IMR-90 (cell line): ENCODE measurements at regions not wholly inside any gene's neighbourhood (a gene's known extent, or its start where the extent isn't known, plus 50 kb on each side); places are given as distances from the start of the nearest gene placed in this dataset.

Source experiments
- ATAC-seq: fragments of 200-7000 bp; cut with Tn5 transposase; 2 replicates; pipeline ENCODE4 v1.9.1; 2020; ENCODE audit warnings: low read depth, mild to moderate bottlenecking, moderate library complexity
- BruUV-seq: library from RNA; stranded (reverse); fragments of 400-500 nt; replicated peaks from 2 replicates; lab custom pipeline; 2021; lab: Mats Ljungman, UMichigan
- CTCF ChIA-PET: fragments of 300-600 bp; formaldehyde crosslinking; extraction: SDS; loops from one replicate; lab custom pipeline; 2021; ENCODE audit warnings: antibody characterized with exemption; lab: Yijun Ruan, JAX
- POLR2A ChIA-PET: fragments of 300-600 bp; sonication (Branson Sonifier 250); formaldehyde crosslinking; loops from one replicate; lab custom pipeline; 2022; ENCODE audit warnings: antibody characterized with exemption; ENCODE audit not compliant: unreplicated experiment; lab: Charles Lee
- DNase-seq: peaks from one replicate; pipeline ENCODE4 v3.0.0; 2013
- H2AFZ ChIP-seq: replicated peaks from 2 replicates; pipeline ENCODE3; 2013; ENCODE audit warnings: low read length, mild to moderate bottlenecking; ENCODE audit not compliant: poor library complexity
- H2AK5ac ChIP-seq: 2 replicates; pipeline ENCODE4 v1.6.1; 2013; ENCODE audit warnings: low read depth, low read length, inconsistent platforms
- H2AK9ac ChIP-seq: replicated peaks from 2 replicates; pipeline ENCODE3; 2013; ENCODE audit warnings: mild to moderate bottlenecking, low read depth, low read length, moderate library complexity; ENCODE audit not compliant: poor library complexity
- H2BK120ac ChIP-seq: 2 replicates; pipeline ENCODE4 v1.6.1; 2013; ENCODE audit warnings: low read depth, low read length, inconsistent platforms
- H2BK15ac ChIP-seq: 3 replicates; pipeline ENCODE4 v1.6.1; 2013; ENCODE audit warnings: low read depth, low read length, inconsistent platforms
- H2BK20ac ChIP-seq: 2 replicates; pipeline ENCODE4 v1.6.1; 2013; ENCODE audit warnings: low read depth, mild to moderate bottlenecking, inconsistent platforms, low read length, moderate library complexity
- H2BK5ac ChIP-seq: 2 replicates; pipeline ENCODE4 v1.6.1; 2013; ENCODE audit warnings: mild to moderate bottlenecking, low read depth, low read length, inconsistent platforms; ENCODE audit not compliant: poor library complexity, severe bottlenecking
- H3K14ac ChIP-seq: replicated peaks from 2 replicates; pipeline ENCODE4 v1.6.1; 2013; ENCODE audit warnings: low read depth, low read length, inconsistent platforms
- H3K18ac ChIP-seq: 2 replicates; pipeline ENCODE4 v1.6.1; 2013; ENCODE audit warnings: low read depth, low read length, control low read depth
- H3K23ac ChIP-seq: 2 replicates; pipeline ENCODE4 v1.6.1; 2013; ENCODE audit warnings: low read depth, low read length, inconsistent platforms
- H3K27ac ChIP-seq: 2 replicates; pipeline ENCODE4 v1.5.1; 2013; ENCODE audit warnings: mild to moderate bottlenecking, control low read depth, low read length; ENCODE audit not compliant: insufficient read depth
- H3K27me3 ChIP-seq: 2 replicates; pipeline ENCODE4 v1.6.1; 2013; ENCODE audit warnings: low read length; ENCODE audit not compliant: control insufficient read depth, insufficient read depth
- H3K36me3 ChIP-seq: 2 replicates; pipeline ENCODE4 v1.6.1; 2013; ENCODE audit warnings: low read length, mixed read lengths; ENCODE audit not compliant: control insufficient read depth, insufficient read depth
- H3K4ac ChIP-seq: 2 replicates; pipeline ENCODE4 v1.6.1; 2013; ENCODE audit warnings: low read depth, low read length, inconsistent platforms
- H3K4me1 ChIP-seq: 2 replicates; pipeline ENCODE4 v1.6.1; 2013; ENCODE audit warnings: low read length, mixed read lengths; ENCODE audit not compliant: control insufficient read depth, insufficient read depth
- H3K4me2 ChIP-seq: 2 replicates; pipeline ENCODE4 v1.6.1; 2013; ENCODE audit warnings: low read depth, mild to moderate bottlenecking, control low read depth, low read length, moderate library complexity
- H3K4me3 ChIP-seq: 2 replicates; pipeline ENCODE4 v1.5.1; 2013; ENCODE audit warnings: low read depth, mild to moderate bottlenecking, control low read depth, low read length, moderate library complexity; ENCODE audit not compliant: insufficient read depth
- H3K56ac ChIP-seq: 2 replicates; pipeline ENCODE4 v1.6.1; 2013; ENCODE audit warnings: low read length, inconsistent platforms; ENCODE audit not compliant: insufficient read depth; ENCODE audit errors: extremely low read depth
- H3K79me1 ChIP-seq, 2 experiments: 2 replicates each; pipeline ENCODE4 v1.6.1; 2013; ENCODE audit warnings: low read length in 2 of 2, inconsistent platforms in 1 of 2, low read depth in 1 of 2
- H3K9ac ChIP-seq: 2 replicates; pipeline ENCODE4 v1.6.1; 2013; ENCODE audit warnings: low read depth, low read length, control low read depth
- H3K9me1 ChIP-seq: 2 replicates; pipeline ENCODE4 v1.6.1; 2013; ENCODE audit warnings: low read length, inconsistent platforms; ENCODE audit not compliant: insufficient read depth
- H3K9me3 ChIP-seq: 2 replicates; pipeline ENCODE4 v1.6.1; 2013; ENCODE audit warnings: low read length; ENCODE audit not compliant: control insufficient read depth, insufficient read depth
- H4K20me1 ChIP-seq: 2 replicates; pipeline ENCODE4 v1.6.1; 2013; ENCODE audit warnings: low read length, inconsistent platforms; ENCODE audit not compliant: insufficient read depth
- H4K5ac ChIP-seq: 2 replicates; pipeline ENCODE4 v1.6.1; 2013; ENCODE audit warnings: mild to moderate bottlenecking, low read depth, low read length, control low read depth
- H4K8ac ChIP-seq, 2 experiments: 2 replicates each; pipeline ENCODE4 v1.6.1; 2013; ENCODE audit warnings: low read depth in 2 of 2, low read length in 2 of 2, control low read depth in 1 of 2, inconsistent platforms in 1 of 2
- H4K91ac ChIP-seq: 2 replicates; pipeline ENCODE4 v1.6.1; 2013; ENCODE audit warnings: low read depth, low read length, inconsistent platforms; ENCODE audit not compliant: insufficient read depth
- NFE2L2 ChIP-seq: fragments of 150-350 bp; IDR thresholded peaks from 2 replicates; pipeline ENCODE4 v1.6.1; 2016; ENCODE audit warnings: low read depth, mild to moderate bottlenecking, low read length
- POLR2A ChIP-seq: IDR thresholded peaks from 2 replicates; pipeline ENCODE4 v1.6.1; 2012; ENCODE audit warnings: mild to moderate bottlenecking, low read depth, low read length
- RAD21 ChIP-seq: IDR thresholded peaks from 2 replicates; pipeline ENCODE4 v1.6.1; 2012; ENCODE audit warnings: low read length, improper control_type of control experiment
- WGBS, 2 experiments: methylation state at CpG; one replicate each; pipeline versions ENCODE4 v1.1.5 to v1.1.7; 2013; ENCODE audit warnings: missing lambda C conversion rate in 2 of 2; ENCODE audit not compliant: insufficient read length in 1 of 2; ENCODE audit errors: extremely low coverage in 2 of 2; 5-methylcytosine and 5-hydroxymethylcytosine counted together
- dilution Hi-C: fragments of 300-500 bp; cut with HindIII; formaldehyde crosslinking; loops from one replicate; pipeline ENCODE4 v1.14.3; 2018; ENCODE audit warnings: low sequenced_read_pairs; ENCODE audit not compliant: unreplicated experiment
- in situ Hi-C: fragments of 300-500 bp; cut with MboI; formaldehyde crosslinking; loops from 3 replicates; pipeline ENCODE4 v1.14.3; 2019; ENCODE audit warnings: low sequenced_read_pairs, inconsistent platforms, mixed read lengths
- intact Hi-C: fragments of 100-400 bp; cut with micrococcal nuclease; formaldehyde crosslinking; loops from 2 replicates; pipeline ENCODE4 v1.10.0; 2022
- TF ChIP-seq, protein P1 (sequence below): conservative IDR thresholded peaks from 2 replicates; pipeline ENCODE4 v1.5.1; 2012; ENCODE audit warnings: mild to moderate bottlenecking, low read depth, low read length, improper control_type of control experiment

DNA sequence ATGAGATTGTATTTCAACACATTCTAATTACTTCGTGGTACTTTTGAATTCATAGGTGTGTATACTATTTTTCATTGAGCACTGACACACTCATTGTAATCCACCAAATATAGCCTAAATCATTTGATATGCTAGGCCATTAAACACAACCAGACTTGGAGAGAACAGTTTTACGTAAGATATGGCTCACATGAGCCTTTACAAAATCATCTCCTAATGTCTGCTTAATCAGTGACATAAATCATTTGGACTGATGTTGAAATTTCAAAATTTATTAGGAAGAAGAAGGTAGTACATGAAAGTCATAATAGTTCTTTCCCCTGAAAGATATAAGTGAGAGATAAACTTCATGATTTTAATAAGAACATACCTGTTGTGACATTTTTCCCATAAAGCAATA, 550.2 kb upstream of the LINC00305 start:
- H4K8ac ChIP-seq: no peak overlapping the region
- H2BK20ac ChIP-seq: no peak overlapping the region
- no peak overlapping the region for H3K4me2 ChIP-seq
- no peak overlapping the region for H2BK120ac ChIP-seq
- no peaks in the 10 kb centered on the region for H3K36me3 ChIP-seq
- H2AK5ac ChIP-seq: no peak overlapping the region
- H2BK15ac ChIP-seq: no peak overlapping the region
- ChIA-PET POLR2A (no interaction called here), CTCF (no interaction called here)
- no peak overlapping the region for H3K14ac ChIP-seq
- H3K23ac ChIP-seq: no peak overlapping the region
- H2BK5ac ChIP-seq: no peak overlapping the region
- no peaks in the 10 kb centered on the region; the same call in 1 of the 2 replicates for H3K9me3 ChIP-seq
- H3K56ac ChIP-seq: no peak overlapping the region
- intact Hi-C loops: loop anchor here (10.0 kb wide), 1 partner anchor 526 kb away; no protein-coding TSS in a partner anchor
- H3K4me1 ChIP-seq: no peaks in the 10 kb centered on the region
- no peak for ATAC-seq
- no CpG with 5 or more reads among the region's 2 CpGs for WGBS, 2 experiments
- no peak overlapping the region for H3K9ac ChIP-seq
- no peak overlapping the region for H4K91ac ChIP-seq
- no peaks in the 10 kb centered on the region for H3K9me1 ChIP-seq
- no peaks in the 10 kb centered on the region for H3K27me3 ChIP-seq
- no peak overlapping the region for H3K4me3 ChIP-seq
- TF ChIP-seq, protein P1, sequence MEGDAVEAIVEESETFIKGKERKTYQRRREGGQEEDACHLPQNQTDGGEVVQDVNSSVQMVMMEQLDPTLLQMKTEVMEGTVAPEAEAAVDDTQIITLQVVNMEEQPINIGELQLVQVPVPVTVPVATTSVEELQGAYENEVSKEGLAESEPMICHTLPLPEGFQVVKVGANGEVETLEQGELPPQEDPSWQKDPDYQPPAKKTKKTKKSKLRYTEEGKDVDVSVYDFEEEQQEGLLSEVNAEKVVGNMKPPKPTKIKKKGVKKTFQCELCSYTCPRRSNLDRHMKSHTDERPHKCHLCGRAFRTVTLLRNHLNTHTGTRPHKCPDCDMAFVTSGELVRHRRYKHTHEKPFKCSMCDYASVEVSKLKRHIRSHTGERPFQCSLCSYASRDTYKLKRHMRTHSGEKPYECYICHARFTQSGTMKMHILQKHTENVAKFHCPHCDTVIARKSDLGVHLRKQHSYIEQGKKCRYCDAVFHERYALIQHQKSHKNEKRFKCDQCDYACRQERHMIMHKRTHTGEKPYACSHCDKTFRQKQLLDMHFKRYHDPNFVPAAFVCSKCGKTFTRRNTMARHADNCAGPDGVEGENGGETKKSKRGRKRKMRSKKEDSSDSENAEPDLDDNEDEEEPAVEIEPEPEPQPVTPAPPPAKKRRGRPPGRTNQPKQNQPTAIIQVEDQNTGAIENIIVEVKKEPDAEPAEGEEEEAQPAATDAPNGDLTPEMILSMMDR: no peak
- TF ChIP-seq POLR2A (no peak), RAD21 (no peak), NFE2L2 (no peak)
- no peaks in the 10 kb centered on the region for H3K79me1 ChIP-seq
- no peak overlapping the region for H3K27ac ChIP-seq
- DNase-seq: no peak
- no peaks in the 10 kb centered on the region for H4K20me1 ChIP-seq
- H2AK9ac ChIP-seq: no peak overlapping the region
- BruUV-seq: no TSS peak
- no peak overlapping the region for H3K4ac ChIP-seq
- H4K5ac ChIP-seq: no peak overlapping the region
- in situ Hi-C loops: no loop called here
- dilution Hi-C loops: no loop called here
- H3K18ac ChIP-seq: no peak overlapping the region
- H2AFZ ChIP-seq: no peak overlapping the region
